ENCODE measurements at regions not wholly inside any gene's neighbourhood (a gene's known extent, or its start where the extent isn't known, plus 50 kb on each side); places are given as distances from the start of the nearest gene placed in this dataset.
"Not testable (repeated sequence)": the region's sequence is repeated elsewhere in the genome, so short reads cannot be mapped to it uniquely, and the experiment has no call there.

DNA sequence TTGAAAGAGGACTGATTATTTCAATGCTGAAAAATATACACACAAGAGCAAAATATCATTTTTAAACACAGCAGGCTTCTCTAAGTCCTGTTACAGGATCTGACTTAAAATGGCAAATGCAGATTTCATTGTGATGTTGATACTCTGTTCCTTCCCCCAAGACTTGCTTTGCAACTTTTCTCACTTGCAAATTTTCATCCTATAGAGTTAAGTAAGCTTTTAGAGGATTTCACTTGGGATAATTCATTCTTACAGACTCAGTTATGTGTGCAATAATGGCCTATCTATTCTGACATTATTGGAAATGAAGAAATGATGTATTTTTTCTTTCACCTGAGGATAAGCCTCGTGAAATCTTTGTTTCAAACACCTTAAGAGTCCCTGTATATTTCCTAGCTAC is 2403.2 kb downstream of the ARAP2 start:
- DNase-seq (ENCODE audit: low read depth, low spot score) (no peak), ATAC-seq (no peak)
- H3K27ac ChIP-seq (ENCODE audit: low read length) = no peak overlapping the region
- TF ChIP-seq POLR2AphosphoS5 (IDR thresholded peaks at IDR 0.05; ENCODE audit: low read depth, low read length) (no peak), SIN3A (IDR thresholded peaks at IDR 0.05; ENCODE audit: borderline replicate concordance, insufficient read depth, low read depth, low read length) (no peak), TCF7L2 (IDR thresholded peaks at IDR 0.05; ENCODE audit: low read depth, low read length) (no peak)
- TF ChIP-seq, protein P1, sequence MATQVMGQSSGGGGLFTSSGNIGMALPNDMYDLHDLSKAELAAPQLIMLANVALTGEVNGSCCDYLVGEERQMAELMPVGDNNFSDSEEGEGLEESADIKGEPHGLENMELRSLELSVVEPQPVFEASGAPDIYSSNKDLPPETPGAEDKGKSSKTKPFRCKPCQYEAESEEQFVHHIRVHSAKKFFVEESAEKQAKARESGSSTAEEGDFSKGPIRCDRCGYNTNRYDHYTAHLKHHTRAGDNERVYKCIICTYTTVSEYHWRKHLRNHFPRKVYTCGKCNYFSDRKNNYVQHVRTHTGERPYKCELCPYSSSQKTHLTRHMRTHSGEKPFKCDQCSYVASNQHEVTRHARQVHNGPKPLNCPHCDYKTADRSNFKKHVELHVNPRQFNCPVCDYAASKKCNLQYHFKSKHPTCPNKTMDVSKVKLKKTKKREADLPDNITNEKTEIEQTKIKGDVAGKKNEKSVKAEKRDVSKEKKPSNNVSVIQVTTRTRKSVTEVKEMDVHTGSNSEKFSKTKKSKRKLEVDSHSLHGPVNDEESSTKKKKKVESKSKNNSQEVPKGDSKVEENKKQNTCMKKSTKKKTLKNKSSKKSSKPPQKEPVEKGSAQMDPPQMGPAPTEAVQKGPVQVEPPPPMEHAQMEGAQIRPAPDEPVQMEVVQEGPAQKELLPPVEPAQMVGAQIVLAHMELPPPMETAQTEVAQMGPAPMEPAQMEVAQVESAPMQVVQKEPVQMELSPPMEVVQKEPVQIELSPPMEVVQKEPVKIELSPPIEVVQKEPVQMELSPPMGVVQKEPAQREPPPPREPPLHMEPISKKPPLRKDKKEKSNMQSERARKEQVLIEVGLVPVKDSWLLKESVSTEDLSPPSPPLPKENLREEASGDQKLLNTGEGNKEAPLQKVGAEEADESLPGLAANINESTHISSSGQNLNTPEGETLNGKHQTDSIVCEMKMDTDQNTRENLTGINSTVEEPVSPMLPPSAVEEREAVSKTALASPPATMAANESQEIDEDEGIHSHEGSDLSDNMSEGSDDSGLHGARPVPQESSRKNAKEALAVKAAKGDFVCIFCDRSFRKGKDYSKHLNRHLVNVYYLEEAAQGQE (IDR thresholded peaks at IDR 0.05; ENCODE audit: insufficient read depth in 1 of 2, low read depth in 2 of 2, low read length in 1 of 2) = no peak
- TF ChIP-seq, protein P2, sequence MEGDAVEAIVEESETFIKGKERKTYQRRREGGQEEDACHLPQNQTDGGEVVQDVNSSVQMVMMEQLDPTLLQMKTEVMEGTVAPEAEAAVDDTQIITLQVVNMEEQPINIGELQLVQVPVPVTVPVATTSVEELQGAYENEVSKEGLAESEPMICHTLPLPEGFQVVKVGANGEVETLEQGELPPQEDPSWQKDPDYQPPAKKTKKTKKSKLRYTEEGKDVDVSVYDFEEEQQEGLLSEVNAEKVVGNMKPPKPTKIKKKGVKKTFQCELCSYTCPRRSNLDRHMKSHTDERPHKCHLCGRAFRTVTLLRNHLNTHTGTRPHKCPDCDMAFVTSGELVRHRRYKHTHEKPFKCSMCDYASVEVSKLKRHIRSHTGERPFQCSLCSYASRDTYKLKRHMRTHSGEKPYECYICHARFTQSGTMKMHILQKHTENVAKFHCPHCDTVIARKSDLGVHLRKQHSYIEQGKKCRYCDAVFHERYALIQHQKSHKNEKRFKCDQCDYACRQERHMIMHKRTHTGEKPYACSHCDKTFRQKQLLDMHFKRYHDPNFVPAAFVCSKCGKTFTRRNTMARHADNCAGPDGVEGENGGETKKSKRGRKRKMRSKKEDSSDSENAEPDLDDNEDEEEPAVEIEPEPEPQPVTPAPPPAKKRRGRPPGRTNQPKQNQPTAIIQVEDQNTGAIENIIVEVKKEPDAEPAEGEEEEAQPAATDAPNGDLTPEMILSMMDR (IDR thresholded peaks at IDR 0.05) = no peak
- no TSS peak for BruUV-seq (replicated peaks)
- no peaks in the 10 kb centered on the region for H3K36me3 ChIP-seq (ENCODE audit: control insufficient read depth, insufficient read depth, low read length)
- ChIA-PET CTCF (no interaction called here), POLR2A (no interaction called here)
- H3K4me3 ChIP-seq (ENCODE audit: low read depth in 2 of 2, low read length in 2 of 2) = no peak overlapping the region
- no peaks in the 10 kb centered on the region for H3K9me3 ChIP-seq (ENCODE audit: control insufficient read depth, insufficient read depth, low read depth, low read length)
- H3K27me3 ChIP-seq (ENCODE audit: control insufficient read depth, insufficient read depth, low read length) = no peaks in the 10 kb centered on the region
- in situ Hi-C loops (cut with HindIII; ENCODE audit: low pct_unique_long_range_greater_than_20kb, low sequenced_read_pairs) = no loop called here
- no peaks in the 10 kb centered on the region for H3K4me1 ChIP-seq (ENCODE audit: control insufficient read depth, insufficient read depth, low read length)
- intact Hi-C loops (cut with micrococcal nuclease; ENCODE audit: unreplicated experiment) = no loop called here

DNA sequence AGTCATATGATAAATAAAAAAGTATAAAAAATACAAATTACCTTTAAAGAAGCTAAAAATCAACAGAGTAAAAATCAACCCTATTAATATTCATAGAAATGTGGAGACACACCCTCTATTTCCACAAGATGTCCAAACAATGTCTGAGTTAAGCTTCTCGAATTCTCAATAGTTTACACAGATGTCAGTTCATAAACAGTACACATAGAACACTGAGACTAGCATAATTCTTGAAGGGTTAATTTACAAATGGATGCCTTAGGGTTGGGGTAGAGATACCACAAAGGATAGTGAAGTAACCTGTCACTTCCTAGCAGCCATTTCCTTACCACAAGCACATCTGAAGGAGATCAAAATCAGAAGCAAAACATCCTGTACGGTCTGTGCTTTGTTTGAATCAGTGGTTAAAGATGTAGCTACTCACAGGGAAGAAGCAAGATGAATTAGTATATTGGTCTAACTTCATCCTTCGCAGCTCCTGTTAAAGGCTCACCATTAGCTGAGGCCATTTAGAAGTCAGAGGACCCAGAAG is 2393.9 kb downstream of the ARAP2 start:
- ATAC-seq (no peak), DNase-seq (ENCODE audit: low read depth, low spot score) (no peak)
- ChIA-PET POLR2A (no interaction called here), CTCF (no interaction called here)
- in situ Hi-C loops (cut with HindIII; ENCODE audit: low pct_unique_long_range_greater_than_20kb, low sequenced_read_pairs) = no loop called here
- H3K4me1 ChIP-seq (ENCODE audit: control insufficient read depth, insufficient read depth, low read length) = no peaks in the 10 kb centered on the region
- H3K36me3 ChIP-seq (ENCODE audit: control insufficient read depth, insufficient read depth, low read length) = no peaks in the 10 kb centered on the region
- no peak overlapping the region for H3K27ac ChIP-seq (ENCODE audit: low read length)
- TF ChIP-seq POLR2AphosphoS5 (IDR thresholded peaks at IDR 0.05; ENCODE audit: low read depth, low read length) = no peak
- TF ChIP-seq SIN3A (IDR thresholded peaks at IDR 0.05; ENCODE audit: borderline replicate concordance, insufficient read depth, low read depth, low read length) = no peak
- TF ChIP-seq, protein P1 (IDR thresholded peaks at IDR 0.05; ENCODE audit: insufficient read depth in 1 of 2, low read depth in 2 of 2, low read length in 1 of 2) = no peak
- TF ChIP-seq, protein P2 (IDR thresholded peaks at IDR 0.05) = no peak
- TF ChIP-seq TCF7L2 (IDR thresholded peaks at IDR 0.05; ENCODE audit: low read depth, low read length) = no peak
- H3K9me3 ChIP-seq (ENCODE audit: control insufficient read depth, insufficient read depth, low read depth, low read length) = no peaks in the 10 kb centered on the region
- no peak overlapping the region for H3K4me3 ChIP-seq (ENCODE audit: low read depth in 2 of 2, low read length in 2 of 2)
- intact Hi-C loops (cut with micrococcal nuclease; ENCODE audit: unreplicated experiment) = no loop called here
- BruUV-seq (replicated peaks) = no TSS peak
- H3K27me3 ChIP-seq (ENCODE audit: control insufficient read depth, insufficient read depth, low read length) = no peaks in the 10 kb centered on the region

DNA sequence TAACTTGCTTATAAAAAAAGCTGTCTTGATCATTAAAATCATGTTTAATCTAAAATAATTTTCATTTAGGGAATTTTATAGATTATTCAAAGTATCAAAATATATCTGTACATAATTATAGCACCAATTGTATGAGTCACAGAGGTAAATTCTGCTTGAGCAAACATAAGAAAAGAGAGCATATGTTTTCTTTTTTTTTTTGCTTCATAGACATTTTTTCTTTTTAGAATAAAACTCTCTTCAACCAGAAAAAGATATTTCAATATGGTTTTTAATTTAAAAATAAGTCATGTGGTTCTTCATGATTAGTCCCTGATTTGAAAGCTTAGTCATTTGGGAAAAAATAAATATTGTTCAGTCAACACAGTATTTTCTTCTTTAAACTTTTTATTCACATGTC is 2390.6 kb downstream of the ARAP2 start:
- intact Hi-C loops (cut with micrococcal nuclease; ENCODE audit: unreplicated experiment); ATAC-seq; BruUV-seq (replicated peaks): not testable (repeated sequence)

More for the DNA sequence above, 2390.6 kb downstream of the ARAP2 start:
- in situ Hi-C loops (cut with HindIII; ENCODE audit: low pct_unique_long_range_greater_than_20kb, low sequenced_read_pairs); H3K4me3 ChIP-seq (ENCODE audit: low read depth in 2 of 2, low read length in 2 of 2); CTCF ChIA-PET; H3K4me1 ChIP-seq (ENCODE audit: control insufficient read depth, insufficient read depth, low read length); H3K27me3 ChIP-seq (ENCODE audit: control insufficient read depth, insufficient read depth, low read length); DNase-seq (ENCODE audit: low read depth, low spot score); H3K9me3 ChIP-seq (ENCODE audit: control insufficient read depth, insufficient read depth, low read depth, low read length); POLR2A ChIA-PET; H3K27ac ChIP-seq (ENCODE audit: low read length); H3K36me3 ChIP-seq (ENCODE audit: control insufficient read depth, insufficient read depth, low read length): not testable (repeated sequence)

All from Panc1 (cell line).